HepG2 (cell line): ENCODE measurements at regions not wholly inside any gene's neighbourhood (a gene's known extent, or its start where the extent isn't known, plus 50 kb on each side); places are given as distances from the start of the nearest gene placed in this dataset.

Experiments
- ASH2L ChIP-seq: fragments of 300-600, 200-600 bp; sonication (generic); IDR thresholded peaks from 2 replicates; pipeline ENCODE4 v1.7.0; 2017; ENCODE audit warnings: low read depth, mild to moderate bottlenecking, moderate library complexity, mixed read lengths, low read length; ENCODE audit not compliant: insufficient read length
- CEBPB ChIP-seq: IDR thresholded peaks from 2 replicates; pipeline ENCODE4 v1.6.1; 2011; ENCODE audit warnings: low read depth, low read length, improper control_type of control experiment, borderline replicate concordance
- EP300 ChIP-seq, 3 experiments: sonication (generic) in 1 of 3; formaldehyde crosslinking in 1 of 3; IDR thresholded peaks; 2 replicates each; pipeline versions ENCODE4 v1.5.1 to v1.6.1; 2011 to 2020; ENCODE audit warnings: low read depth in 2 of 3, low read length in 2 of 3, borderline replicate concordance in 1 of 3, improper control_type of control experiment in 1 of 3, mild to moderate bottlenecking in 1 of 3, missing genetic modification reagents in 1 of 3, moderate library complexity in 1 of 3
- KDM4B ChIP-seq: sonication (generic); formaldehyde crosslinking; IDR thresholded peaks from 2 replicates; pipeline ENCODE4 v1.4.0; 2020; ENCODE audit warnings: missing genetic modification reagents
- PHF8 ChIP-seq: sonication (generic); formaldehyde crosslinking; IDR thresholded peaks from 2 replicates; pipeline ENCODE4 v1.5.0; 2020; ENCODE audit warnings: missing genetic modification reagents
- SALL1 ChIP-seq: sonication (generic); formaldehyde crosslinking; IDR thresholded peaks from 2 replicates; pipeline ENCODE4 v1.8.0; 2022; ENCODE audit warnings: mild to moderate bottlenecking, missing genetic modification reagents
- ZNF264 ChIP-seq: sonication (generic); formaldehyde crosslinking; IDR thresholded peaks from 2 replicates; pipeline ENCODE4 v1.4.0; 2020; ENCODE audit warnings: missing genetic modification reagents
- ZNF329 ChIP-seq: sonication (generic); formaldehyde crosslinking; IDR thresholded peaks from 2 replicates; pipeline ENCODE4 v1.9.0; 2021; ENCODE audit warnings: low read depth, mild to moderate bottlenecking, missing genetic modification reagents
- ZNF644 ChIP-seq: IDR thresholded peaks from 2 replicates; pipeline ENCODE4 v1.6.1; 2016; ENCODE audit warnings: low read depth
- TF ChIP-seq, protein P1 (sequence below): sonication (generic); formaldehyde crosslinking; IDR thresholded peaks from 2 replicates; pipeline ENCODE4 v1.5.1; 2020; ENCODE audit warnings: missing genetic modification reagents, mild to moderate bottlenecking, borderline replicate concordance
- TF ChIP-seq, protein P2 (sequence below): sonication (generic); formaldehyde crosslinking; IDR thresholded peaks from 2 replicates; pipeline ENCODE4 v1.5.0; 2020; ENCODE audit warnings: missing genetic modification reagents
- TF ChIP-seq, protein P3 (sequence below): IDR thresholded peaks from 2 replicates; pipeline ENCODE4 v1.6.1; 2016; ENCODE audit warnings: low read depth, missing genetic modification reagents, missing compliant biosample characterization
- TF ChIP-seq, protein P4 (sequence below): sonication (generic); formaldehyde crosslinking; IDR thresholded peaks from 2 replicates; pipeline ENCODE4 v1.8.1; 2022; ENCODE audit warnings: low read depth, mild to moderate bottlenecking, missing genetic modification reagents
- TF ChIP-seq, protein P5 (sequence below): IDR thresholded peaks from 2 replicates; pipeline ENCODE4 v1.6.1; 2016; ENCODE audit warnings: low read depth, borderline replicate concordance
- TF ChIP-seq, protein P6 (sequence below): sonication (generic); formaldehyde crosslinking; IDR thresholded peaks from 2 replicates; pipeline ENCODE4 v1.5.0; 2020; ENCODE audit warnings: mild to moderate bottlenecking, missing genetic modification reagents, borderline replicate concordance

DNA sequence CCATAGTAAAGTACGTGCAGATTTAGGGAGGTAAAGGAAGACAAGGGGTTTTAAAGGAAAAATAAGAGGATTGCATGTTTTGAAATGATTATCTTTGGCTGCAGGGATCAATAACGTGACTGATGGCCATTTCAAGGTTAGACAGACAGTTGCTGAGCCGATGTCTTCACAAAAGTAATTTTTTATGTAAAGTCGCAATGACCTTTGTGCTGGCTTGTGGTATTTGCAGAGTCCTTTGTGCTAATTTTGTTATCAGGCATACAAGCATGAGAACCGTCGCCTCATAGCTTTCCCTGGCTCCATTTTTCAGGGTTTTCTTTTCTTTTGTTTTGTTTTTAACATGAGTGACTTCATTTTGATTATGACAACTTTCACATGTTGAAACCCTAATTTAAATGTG lies 605.7 kb upstream of the GJE1 start (continued):
- peak; percentile 62 for TF ChIP-seq ASH2L
- no peak for TF ChIP-seq KDM4B (CRISPR knock-in tag)
- TF ChIP-seq EP300 (IDR thresholded peaks at IDR 0.05; ENCODE audit: low read depth in 2 of 2, low read length in 2 of 2): peak; percentile 27 to 82; a peak in 2 of 4 replicates
- TF ChIP-seq EP300 (CRISPR knock-in tag; IDR thresholded peaks at IDR 0.05; ENCODE audit: borderline replicate concordance): no peak
- TF ChIP-seq, protein P1, sequence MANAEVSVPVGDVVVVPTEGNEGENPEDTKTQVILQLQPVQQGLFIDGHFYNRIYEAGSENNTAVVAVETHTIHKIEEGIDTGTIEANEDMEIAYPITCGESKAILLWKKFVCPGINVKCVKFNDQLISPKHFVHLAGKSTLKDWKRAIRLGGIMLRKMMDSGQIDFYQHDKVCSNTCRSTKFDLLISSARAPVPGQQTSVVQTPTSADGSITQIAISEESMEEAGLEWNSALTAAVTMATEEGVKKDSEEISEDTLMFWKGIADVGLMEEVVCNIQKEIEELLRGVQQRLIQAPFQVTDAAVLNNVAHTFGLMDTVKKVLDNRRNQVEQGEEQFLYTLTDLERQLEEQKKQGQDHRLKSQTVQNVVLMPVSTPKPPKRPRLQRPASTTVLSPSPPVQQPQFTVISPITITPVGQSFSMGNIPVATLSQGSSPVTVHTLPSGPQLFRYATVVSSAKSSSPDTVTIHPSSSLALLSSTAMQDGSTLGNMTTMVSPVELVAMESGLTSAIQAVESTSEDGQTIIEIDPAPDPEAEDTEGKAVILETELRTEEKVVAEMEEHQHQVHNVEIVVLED (CRISPR knock-in tag): no peak
- peak; percentile 87; the same call in 1 of the 2 replicates for TF ChIP-seq SALL1 (CRISPR knock-in tag)
- no peak for TF ChIP-seq PHF8 (CRISPR knock-in tag)
- TF ChIP-seq, protein P2, sequence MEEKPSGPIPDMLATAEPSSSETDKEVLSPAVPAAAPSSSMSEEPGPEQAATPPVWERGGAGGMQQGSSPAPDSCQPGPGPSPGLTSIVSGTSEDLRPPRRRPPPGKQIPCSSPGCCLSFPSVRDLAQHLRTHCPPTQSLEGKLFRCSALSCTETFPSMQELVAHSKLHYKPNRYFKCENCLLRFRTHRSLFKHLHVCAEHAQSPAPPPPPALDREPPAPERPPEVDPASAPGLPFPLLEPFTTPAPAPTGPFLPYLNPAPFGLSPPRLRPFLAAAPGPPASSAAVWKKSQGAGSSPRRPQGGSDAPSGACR (CRISPR knock-in tag): no peak
- TF ChIP-seq ZNF644 (CRISPR knock-in tag): peak; percentile 62; the same call in 1 of the 2 replicates
- no peak for TF ChIP-seq ZNF329 (CRISPR knock-in tag)
- TF ChIP-seq, protein P3, sequence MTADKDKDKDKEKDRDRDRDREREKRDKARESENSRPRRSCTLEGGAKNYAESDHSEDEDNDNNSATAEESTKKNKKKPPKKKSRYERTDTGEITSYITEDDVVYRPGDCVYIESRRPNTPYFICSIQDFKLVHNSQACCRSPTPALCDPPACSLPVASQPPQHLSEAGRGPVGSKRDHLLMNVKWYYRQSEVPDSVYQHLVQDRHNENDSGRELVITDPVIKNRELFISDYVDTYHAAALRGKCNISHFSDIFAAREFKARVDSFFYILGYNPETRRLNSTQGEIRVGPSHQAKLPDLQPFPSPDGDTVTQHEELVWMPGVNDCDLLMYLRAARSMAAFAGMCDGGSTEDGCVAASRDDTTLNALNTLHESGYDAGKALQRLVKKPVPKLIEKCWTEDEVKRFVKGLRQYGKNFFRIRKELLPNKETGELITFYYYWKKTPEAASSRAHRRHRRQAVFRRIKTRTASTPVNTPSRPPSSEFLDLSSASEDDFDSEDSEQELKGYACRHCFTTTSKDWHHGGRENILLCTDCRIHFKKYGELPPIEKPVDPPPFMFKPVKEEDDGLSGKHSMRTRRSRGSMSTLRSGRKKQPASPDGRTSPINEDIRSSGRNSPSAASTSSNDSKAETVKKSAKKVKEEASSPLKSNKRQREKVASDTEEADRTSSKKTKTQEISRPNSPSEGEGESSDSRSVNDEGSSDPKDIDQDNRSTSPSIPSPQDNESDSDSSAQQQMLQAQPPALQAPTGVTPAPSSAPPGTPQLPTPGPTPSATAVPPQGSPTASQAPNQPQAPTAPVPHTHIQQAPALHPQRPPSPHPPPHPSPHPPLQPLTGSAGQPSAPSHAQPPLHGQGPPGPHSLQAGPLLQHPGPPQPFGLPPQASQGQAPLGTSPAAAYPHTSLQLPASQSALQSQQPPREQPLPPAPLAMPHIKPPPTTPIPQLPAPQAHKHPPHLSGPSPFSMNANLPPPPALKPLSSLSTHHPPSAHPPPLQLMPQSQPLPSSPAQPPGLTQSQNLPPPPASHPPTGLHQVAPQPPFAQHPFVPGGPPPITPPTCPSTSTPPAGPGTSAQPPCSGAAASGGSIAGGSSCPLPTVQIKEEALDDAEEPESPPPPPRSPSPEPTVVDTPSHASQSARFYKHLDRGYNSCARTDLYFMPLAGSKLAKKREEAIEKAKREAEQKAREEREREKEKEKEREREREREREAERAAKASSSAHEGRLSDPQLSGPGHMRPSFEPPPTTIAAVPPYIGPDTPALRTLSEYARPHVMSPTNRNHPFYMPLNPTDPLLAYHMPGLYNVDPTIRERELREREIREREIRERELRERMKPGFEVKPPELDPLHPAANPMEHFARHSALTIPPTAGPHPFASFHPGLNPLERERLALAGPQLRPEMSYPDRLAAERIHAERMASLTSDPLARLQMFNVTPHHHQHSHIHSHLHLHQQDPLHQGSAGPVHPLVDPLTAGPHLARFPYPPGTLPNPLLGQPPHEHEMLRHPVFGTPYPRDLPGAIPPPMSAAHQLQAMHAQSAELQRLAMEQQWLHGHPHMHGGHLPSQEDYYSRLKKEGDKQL (CRISPR knock-in tag): 0 out of 2 replicates have a peak, but pooled peaks have one; percentile 27
- TF ChIP-seq, protein P4, sequence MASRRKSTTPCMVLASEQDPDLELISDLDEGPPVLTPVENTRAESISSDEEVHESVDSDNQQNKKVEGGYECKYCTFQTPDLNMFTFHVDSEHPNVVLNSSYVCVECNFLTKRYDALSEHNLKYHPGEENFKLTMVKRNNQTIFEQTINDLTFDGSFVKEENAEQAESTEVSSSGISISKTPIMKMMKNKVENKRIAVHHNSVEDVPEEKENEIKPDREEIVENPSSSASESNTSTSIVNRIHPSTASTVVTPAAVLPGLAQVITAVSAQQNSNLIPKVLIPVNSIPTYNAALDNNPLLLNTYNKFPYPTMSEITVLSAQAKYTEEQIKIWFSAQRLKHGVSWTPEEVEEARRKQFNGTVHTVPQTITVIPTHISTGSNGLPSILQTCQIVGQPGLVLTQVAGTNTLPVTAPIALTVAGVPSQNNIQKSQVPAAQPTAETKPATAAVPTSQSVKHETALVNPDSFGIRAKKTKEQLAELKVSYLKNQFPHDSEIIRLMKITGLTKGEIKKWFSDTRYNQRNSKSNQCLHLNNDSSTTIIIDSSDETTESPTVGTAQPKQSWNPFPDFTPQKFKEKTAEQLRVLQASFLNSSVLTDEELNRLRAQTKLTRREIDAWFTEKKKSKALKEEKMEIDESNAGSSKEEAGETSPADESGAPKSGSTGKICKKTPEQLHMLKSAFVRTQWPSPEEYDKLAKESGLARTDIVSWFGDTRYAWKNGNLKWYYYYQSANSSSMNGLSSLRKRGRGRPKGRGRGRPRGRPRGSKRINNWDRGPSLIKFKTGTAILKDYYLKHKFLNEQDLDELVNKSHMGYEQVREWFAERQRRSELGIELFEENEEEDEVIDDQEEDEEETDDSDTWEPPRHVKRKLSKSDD: 0 out of 2 replicates have a peak, but pooled peaks have one; percentile 19
- TF ChIP-seq CEBPB: peak; percentile 16; the same call in 1 of the 2 replicates
- 0 out of 2 replicates have a peak, but pooled peaks have one; percentile 47 for TF ChIP-seq ZNF264 (CRISPR knock-in tag)
- TF ChIP-seq, protein P5, sequence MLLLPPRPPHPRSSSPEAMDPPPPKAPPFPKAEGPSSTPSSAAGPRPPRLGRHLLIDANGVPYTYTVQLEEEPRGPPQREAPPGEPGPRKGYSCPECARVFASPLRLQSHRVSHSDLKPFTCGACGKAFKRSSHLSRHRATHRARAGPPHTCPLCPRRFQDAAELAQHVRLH: no peak
- TF ChIP-seq, protein P6, sequence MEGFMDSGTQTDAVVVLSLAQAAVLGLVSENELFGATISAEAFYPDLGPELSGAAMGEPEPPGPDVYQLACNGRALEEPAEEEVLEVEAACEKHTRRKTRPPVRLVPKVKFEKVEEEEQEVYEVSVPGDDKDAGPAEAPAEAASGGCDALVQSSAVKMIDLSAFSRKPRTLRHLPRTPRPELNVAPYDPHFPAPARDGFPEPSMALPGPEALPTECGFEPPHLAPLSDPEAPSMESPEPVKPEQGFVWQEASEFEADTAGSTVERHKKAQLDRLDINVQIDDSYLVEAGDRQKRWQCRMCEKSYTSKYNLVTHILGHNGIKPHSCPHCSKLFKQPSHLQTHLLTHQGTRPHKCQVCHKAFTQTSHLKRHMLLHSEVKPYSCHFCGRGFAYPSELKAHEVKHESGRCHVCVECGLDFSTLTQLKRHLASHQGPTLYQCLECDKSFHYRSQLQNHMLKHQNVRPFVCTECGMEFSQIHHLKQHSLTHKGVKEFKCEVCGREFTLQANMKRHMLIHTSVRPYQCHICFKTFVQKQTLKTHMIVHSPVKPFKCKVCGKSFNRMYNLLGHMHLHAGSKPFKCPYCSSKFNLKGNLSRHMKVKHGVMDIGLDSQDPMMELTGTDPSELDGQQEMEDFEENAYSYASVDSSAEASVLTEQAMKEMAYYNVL: peak; percentile 87
